SK-N-MC (cell line): ENCODE measurements at regions not wholly inside any gene's neighbourhood (a gene's known extent, or its start where the extent isn't known, plus 50 kb on each side); places are given as distances from the start of the nearest gene placed in this dataset.

Source experiments
- EZH2 ChIP-seq: fragments of 200-600 bp; sonication (generic); IDR thresholded peaks from one replicate; pipeline ENCODE4 v1.6.1; 2017; ENCODE audit warnings: antibody characterized with exemption
- FOXP2 ChIP-seq: optimal IDR thresholded peaks from 2 replicates; pipeline ENCODE3; 2011; ENCODE audit warnings: mild to moderate bottlenecking, moderate library complexity; ENCODE audit not compliant: insufficient read depth; ENCODE audit errors: extremely low read length, control extremely low read depth
- POLR2AphosphoS5 ChIP-seq: IDR thresholded peaks from 2 replicates; pipeline ENCODE4 v1.6.1; 2012; ENCODE audit warnings: mild to moderate bottlenecking, low read depth, low read length, borderline replicate concordance

- TF ChIP-seq POLR2AphosphoS5, result no peak
- TF ChIP-seq EZH2, result no peak
- no peak for TF ChIP-seq FOXP2
Observed at GRCh38 chr12:61654698-61655097, 605.5 kb upstream of the USP15 start.
